Sigmoid colon (tissue), 6 donors: ENCODE measurements at regions not wholly inside any gene's neighbourhood (a gene's known extent, or its start where the extent isn't known, plus 50 kb on each side); places are given as distances from the start of the nearest gene placed in this dataset.

ENCODE experiments used
- DNase-seq: peaks from one replicate; pipeline ENCODE4 v3.0.0-alpha.2; 2019
- H3K27ac ChIP-seq, 4 donors: fragments of 200-600 bp; sonication (generic); one replicate each; pipeline ENCODE4 v1.5.1; 2016 to 2019; ENCODE audit warnings: mild to moderate bottlenecking in 1 of 4
- H3K27me3 ChIP-seq, 3 donors: fragments of 200-600 bp; sonication (generic); one replicate each; pipeline ENCODE4 v1.5.1; 2019; ENCODE audit warnings: mild to moderate bottlenecking in 1 of 3
- H3K36me3 ChIP-seq, 4 donors: fragments of 200-600 bp; sonication (generic); one replicate each; pipeline ENCODE4 v1.5.1; 2016 to 2019
- H3K4me1 ChIP-seq, 4 donors: fragments of 200-600 bp; sonication (generic); one replicate each; pipeline ENCODE4 v1.5.1; 2017 to 2019
- H3K4me3 ChIP-seq, 4 donors: fragments of 200-600 bp; sonication (generic); one replicate each; pipeline ENCODE4 v1.5.1; 2017 to 2019; ENCODE audit warnings: mild to moderate bottlenecking in 2 of 4, moderate library complexity in 1 of 4
- H3K9me3 ChIP-seq, 4 donors: fragments of 200-600 bp in 3 of 4; sonication (generic) in 3 of 4; one replicate each; pipeline versions ENCODE4 v1.5.1 to v1.6.1; 2013 to 2019
- EP300 ChIP-seq, 4 donors: sonication (generic); formaldehyde crosslinking; IDR thresholded peaks; one replicate each; pipeline ENCODE4 v1.6.1; 2017; ENCODE audit warnings: antibody characterized with exemption in 4 of 4
- POLR2A ChIP-seq, 2 donors: fragments of 450-650 bp; IDR thresholded peaks; one replicate each; pipeline ENCODE4 v1.6.1; 2016; ENCODE audit warnings: antibody characterized with exemption in 2 of 2, mild to moderate bottlenecking in 2 of 2, moderate library complexity in 2 of 2
- POLR2AphosphoS5 ChIP-seq, 4 donors: sonication (generic); formaldehyde crosslinking; IDR thresholded peaks; one replicate each; pipeline ENCODE4 v1.6.1; 2017; ENCODE audit warnings: antibody characterized with exemption in 4 of 4
- WGBS, 2 donors: extraction: QIAGEN DNeasy Blood & Tissue Kit; methylation state at CpG; one replicate each; pipeline ENCODE4 v1.1.7; 2013; 5-methylcytosine and 5-hydroxymethylcytosine counted together
- intact Hi-C: fragments of 100-400 bp; cut with DNase I; formaldehyde crosslinking; loops from one replicate; pipeline ENCODE4 v1.15.1; 2023
- TF ChIP-seq, protein P1 (sequence below), 4 experiments: fragments of 450-650 bp in 3 of 4; fragments of 200-600 bp in 1 of 4; IDR thresholded peaks; one replicate each; pipeline ENCODE4 v1.5.1; 2016 to 2019; ENCODE audit warnings: antibody characterized with exemption in 4 of 4, mild to moderate bottlenecking in 3 of 4, moderate library complexity in 2 of 4
- donor health status: healthy with polysubstance abuse.
- donor health status: healthy.

GRCh38 chr10:78181381-78182055 lies 147.9 kb downstream of the RPS24 start:
- no peaks in the 10 kb centered on the region for H3K36me3 ChIP-seq
- TF ChIP-seq POLR2AphosphoS5 (IDR thresholded peaks at IDR 0.05) (no peak), POLR2A (IDR thresholded peaks at IDR 0.05) (no peak), EP300 (IDR thresholded peaks at IDR 0.05) (no peak)
- TF ChIP-seq, protein P1, sequence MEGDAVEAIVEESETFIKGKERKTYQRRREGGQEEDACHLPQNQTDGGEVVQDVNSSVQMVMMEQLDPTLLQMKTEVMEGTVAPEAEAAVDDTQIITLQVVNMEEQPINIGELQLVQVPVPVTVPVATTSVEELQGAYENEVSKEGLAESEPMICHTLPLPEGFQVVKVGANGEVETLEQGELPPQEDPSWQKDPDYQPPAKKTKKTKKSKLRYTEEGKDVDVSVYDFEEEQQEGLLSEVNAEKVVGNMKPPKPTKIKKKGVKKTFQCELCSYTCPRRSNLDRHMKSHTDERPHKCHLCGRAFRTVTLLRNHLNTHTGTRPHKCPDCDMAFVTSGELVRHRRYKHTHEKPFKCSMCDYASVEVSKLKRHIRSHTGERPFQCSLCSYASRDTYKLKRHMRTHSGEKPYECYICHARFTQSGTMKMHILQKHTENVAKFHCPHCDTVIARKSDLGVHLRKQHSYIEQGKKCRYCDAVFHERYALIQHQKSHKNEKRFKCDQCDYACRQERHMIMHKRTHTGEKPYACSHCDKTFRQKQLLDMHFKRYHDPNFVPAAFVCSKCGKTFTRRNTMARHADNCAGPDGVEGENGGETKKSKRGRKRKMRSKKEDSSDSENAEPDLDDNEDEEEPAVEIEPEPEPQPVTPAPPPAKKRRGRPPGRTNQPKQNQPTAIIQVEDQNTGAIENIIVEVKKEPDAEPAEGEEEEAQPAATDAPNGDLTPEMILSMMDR (IDR thresholded peaks at IDR 0.05): no peak
- H3K27ac ChIP-seq: no peak overlapping the region
- no peak for DNase-seq
- intact Hi-C loops: no loop called here
- no peak overlapping the region for H3K4me3 ChIP-seq
- no peaks in the 10 kb centered on the region for H3K27me3 ChIP-seq
- H3K4me1 ChIP-seq: peaks cover 0 to 2% (median 0%) of the 10 kb centered on the region in 4 donors
- WGBS, 2 donors: 82 to 90% methylated on average over 6 of the region's 6 CpGs
- no peaks in the 10 kb centered on the region for H3K9me3 ChIP-seq

DNA sequence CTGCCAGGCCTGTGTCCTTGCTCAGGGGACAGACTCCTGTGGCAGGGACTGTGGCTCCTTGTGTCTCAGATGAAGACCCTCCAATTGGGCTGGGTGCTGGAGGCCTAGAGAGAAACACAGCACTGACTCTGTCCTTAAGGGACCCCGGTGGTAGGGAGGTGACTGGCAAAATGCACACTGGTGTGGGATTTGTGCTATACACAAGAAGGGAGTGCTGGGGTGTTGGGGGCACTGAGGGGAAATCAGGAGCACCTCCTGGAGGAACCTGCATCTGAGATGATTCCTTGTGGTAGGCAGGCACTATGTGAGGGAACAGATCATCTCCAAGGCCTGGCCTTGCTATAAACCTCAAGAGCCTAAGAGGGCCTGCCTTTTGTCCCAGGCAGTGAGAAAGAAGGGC lies 149.2 kb downstream of the RPS24 start:
- Histone ChIP-seq H3K4me1 (peaks cover 0 to 2% (median 0%) of the 10 kb centered on the region in 4 donors), H3K36me3 (no peaks in the 10 kb centered on the region), H3K4me3 (no peak overlapping the region), H3K9me3 (no peaks in the 10 kb centered on the region), H3K27me3 (no peaks in the 10 kb centered on the region), H3K27ac (no peak overlapping the region)
- TF ChIP-seq, protein P1 (IDR thresholded peaks at IDR 0.05): no peak
- TF ChIP-seq POLR2A (IDR thresholded peaks at IDR 0.05) (no peak), POLR2AphosphoS5 (IDR thresholded peaks at IDR 0.05) (no peak), EP300 (IDR thresholded peaks at IDR 0.05) (no peak)
- DNase-seq: no peak
- WGBS, 2 donors: 92 to 94% methylated on average over 1 of the region's 1 CpG
- intact Hi-C loops: no loop called here

- WGBS, 2 donors: 87 to 93% methylated on average over 19 of the region's 19 CpGs
- intact Hi-C loops: no loop called here
- DNase-seq: no peak
These were observed 151.4 kb downstream of the RPS24 start for GRCh38 chr10:78184851-78185692.

DNA sequence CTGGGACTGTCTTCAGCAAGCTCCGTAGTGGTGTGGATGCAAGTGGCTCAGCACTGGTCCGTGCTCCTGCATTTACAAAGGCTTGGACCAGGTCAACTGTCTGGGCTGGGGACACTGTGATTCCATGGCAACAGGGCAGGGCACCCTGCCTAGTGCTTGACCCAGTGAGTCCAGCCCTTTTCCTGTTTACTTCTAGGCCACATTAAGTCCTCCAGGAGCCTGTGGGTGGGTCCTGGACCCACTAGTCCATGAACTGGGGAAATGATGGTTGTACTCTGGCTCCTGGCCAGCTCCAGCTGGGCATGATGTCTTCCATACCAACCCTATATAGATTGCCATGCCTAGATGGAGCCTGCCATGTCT lies 152.0 kb downstream of the RPS24 start:
- TF ChIP-seq EP300 (IDR thresholded peaks at IDR 0.05) (no peak), POLR2AphosphoS5 (IDR thresholded peaks at IDR 0.05) (no peak), POLR2A (IDR thresholded peaks at IDR 0.05) (no peak)
- TF ChIP-seq, protein P1 (IDR thresholded peaks at IDR 0.05): no peak
- H3K4me1 ChIP-seq: peaks cover 0 to 2% (median 0%) of the 10 kb centered on the region in 4 donors
- H3K9me3 ChIP-seq: no peaks in the 10 kb centered on the region
- no peak for DNase-seq
- no peaks in the 10 kb centered on the region for H3K27me3 ChIP-seq
- intact Hi-C loops: no loop called here
- no peak overlapping the region for H3K27ac ChIP-seq
- H3K4me3 ChIP-seq: no peak overlapping the region
- WGBS, 2 donors: 80% methylated on average over 2 of the region's 2 CpGs
- no peaks in the 10 kb centered on the region for H3K36me3 ChIP-seq

More at GRCh38 chr10:78184851-78185692, 151.4 kb downstream of the RPS24 start:
- peaks cover 0 to 2% (median 0%) of the 10 kb centered on the region in 4 donors for H3K4me1 ChIP-seq
- no peaks in the 10 kb centered on the region for H3K9me3 ChIP-seq
- H3K27me3 ChIP-seq: no peaks in the 10 kb centered on the region
- H3K27ac ChIP-seq: no peak overlapping the region
- no peak for TF ChIP-seq POLR2AphosphoS5 (IDR thresholded peaks at IDR 0.05)
- TF ChIP-seq EP300 (IDR thresholded peaks at IDR 0.05): no peak
- TF ChIP-seq, protein P1 (IDR thresholded peaks at IDR 0.05): no peak
- no peak for TF ChIP-seq POLR2A (IDR thresholded peaks at IDR 0.05)
- H3K36me3 ChIP-seq: no peaks in the 10 kb centered on the region
- no peak overlapping the region for H3K4me3 ChIP-seq
